GM21360 (cell line): ENCODE measurements at regions not wholly inside any gene's neighbourhood (a gene's known extent, or its start where the extent isn't known, plus 50 kb on each side); places are given as distances from the start of the nearest gene placed in this dataset.
"Not testable (repeated sequence)": the region's sequence is repeated elsewhere in the genome, so short reads cannot be mapped to it uniquely, and the experiment has no call there.

ENCODE experiments used
- ATAC-seq: cut with Tn5 transposase; IDR thresholded peaks from one replicate; pipeline ENCODE4 v1.9.1; 2021; ENCODE audit warnings: mild to moderate bottlenecking, moderate library complexity; ENCODE audit not compliant: unreplicated experiment

DNA sequence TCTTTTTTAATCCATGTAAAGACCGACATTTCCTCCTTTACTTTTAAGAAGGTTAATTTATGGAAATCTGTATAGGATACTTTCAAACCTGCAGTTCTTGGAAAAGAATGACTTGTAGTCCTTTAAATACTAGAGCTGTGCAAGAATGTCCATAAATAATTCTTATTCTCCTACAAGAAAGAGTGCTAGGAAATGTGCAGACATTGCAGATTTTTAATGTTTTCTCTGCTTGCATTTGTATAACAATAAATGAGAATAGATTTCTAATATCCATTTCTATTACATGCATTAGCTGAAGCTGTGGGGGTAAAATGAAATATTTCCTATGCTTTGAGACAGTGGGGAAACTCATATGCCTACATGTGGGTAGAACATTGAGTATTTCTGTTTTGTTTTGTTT lies 607.2 kb upstream of the NOVA1 start:
- no peak for ATAC-seq

DNA sequence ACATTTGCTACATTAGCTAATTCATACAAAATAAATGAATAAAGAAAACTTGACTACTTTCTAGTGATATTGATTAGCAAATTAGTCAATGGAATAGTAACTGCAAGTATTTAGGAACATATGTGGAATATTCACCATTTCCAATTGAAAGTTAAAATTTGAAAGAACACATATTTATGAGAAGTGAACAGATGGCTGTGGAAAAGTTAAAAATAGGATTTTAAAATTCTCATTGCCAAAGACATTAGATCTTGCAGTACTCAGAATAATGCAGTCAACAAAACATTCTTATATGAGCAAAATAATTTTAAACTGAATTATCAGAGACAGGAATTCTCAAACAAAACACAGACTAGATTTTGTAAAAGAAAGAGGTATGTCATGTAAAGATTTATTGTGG lies 613.9 kb upstream of the NOVA1 start:
- ATAC-seq: no peak

DNA sequence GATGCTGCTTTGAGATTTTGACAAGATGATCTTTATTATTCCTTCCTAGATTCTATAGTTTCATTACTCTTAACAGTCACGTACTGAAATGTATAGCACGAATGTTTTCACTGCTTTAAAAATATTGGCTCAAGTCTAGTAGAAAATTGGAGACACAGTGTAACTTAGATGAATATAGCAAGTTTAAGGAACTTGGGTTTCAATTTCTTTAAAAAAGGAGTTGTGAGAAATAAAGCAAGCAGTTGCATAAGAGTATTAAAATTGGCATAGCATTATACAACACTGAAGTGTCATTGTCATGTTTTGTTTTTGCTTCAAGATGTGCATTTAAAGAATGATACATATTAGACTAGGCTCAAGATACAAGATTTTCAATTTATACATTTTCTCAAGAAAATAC lies 624.8 kb upstream of the NOVA1 start:
- no peak for ATAC-seq

- no peak for ATAC-seq
These were observed 626.1 kb upstream of the NOVA1 start for GRCh38 chr14:27223906-27224305.

GRCh38 chr14:27228053-27228452 lies 630.2 kb upstream of the NOVA1 start:
- ATAC-seq: no peak

DNA sequence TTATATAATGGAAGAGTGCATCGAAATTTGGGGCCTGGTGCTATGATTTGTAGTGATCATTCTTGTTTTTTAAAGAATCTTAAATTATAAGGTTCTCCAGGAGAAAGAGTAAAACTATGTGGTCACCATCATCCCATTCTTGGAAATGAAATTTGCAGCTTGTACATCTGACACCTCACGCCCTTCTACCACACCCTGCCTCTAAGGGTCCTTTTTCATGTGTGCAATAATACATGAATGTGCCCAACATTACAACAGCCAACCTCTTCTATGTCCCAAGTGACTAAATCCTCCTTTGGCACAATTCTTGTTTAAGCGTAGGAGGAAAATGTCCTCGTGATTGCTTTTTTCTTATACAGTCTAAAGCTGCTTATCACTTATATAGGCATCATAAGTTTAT lies 636.5 kb upstream of the NOVA1 start:
- no peak for ATAC-seq

DNA sequence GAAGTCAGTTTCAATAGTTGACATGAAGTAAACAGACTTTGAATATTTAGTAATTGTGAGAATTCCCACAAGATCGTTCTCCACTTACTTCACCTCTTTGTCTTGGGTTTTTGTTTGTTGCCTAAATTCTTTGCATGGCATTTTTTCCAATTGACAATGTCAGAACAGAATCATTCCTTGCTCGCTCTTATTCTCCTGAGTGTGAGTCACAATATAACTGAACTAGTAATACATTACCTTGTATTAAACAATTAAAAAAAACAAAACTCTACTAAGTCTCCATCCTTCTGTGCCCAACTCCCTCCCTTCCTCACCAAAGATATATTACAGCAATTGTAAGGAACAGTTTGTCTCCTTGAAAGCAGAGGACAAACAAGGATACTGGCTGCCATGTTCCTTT lies 638.8 kb upstream of the NOVA1 start:
- no peak for ATAC-seq

DNA sequence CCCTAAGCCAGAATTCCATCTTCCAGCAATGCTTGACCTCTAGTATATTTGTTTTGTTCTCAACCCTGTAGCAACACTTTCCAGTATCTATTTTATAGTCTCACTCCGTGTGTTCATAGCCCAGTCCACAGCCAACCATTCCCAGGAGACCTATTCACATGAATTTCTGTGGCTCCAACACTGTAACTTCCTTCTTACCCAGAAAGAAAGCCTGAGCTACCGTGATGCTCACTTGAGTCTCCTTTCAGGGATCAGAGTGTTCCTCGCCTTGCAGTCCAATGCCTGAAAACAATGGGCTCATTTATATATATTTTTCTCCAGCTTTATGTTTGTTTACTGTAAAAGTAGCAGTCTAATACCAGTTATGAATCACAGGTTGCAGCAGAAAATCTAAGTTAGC lies 645.0 kb upstream of the NOVA1 start:
- no peak for ATAC-seq

GRCh38 chr14:27243365-27243764 lies 645.5 kb upstream of the NOVA1 start:
- no peak for ATAC-seq

DNA sequence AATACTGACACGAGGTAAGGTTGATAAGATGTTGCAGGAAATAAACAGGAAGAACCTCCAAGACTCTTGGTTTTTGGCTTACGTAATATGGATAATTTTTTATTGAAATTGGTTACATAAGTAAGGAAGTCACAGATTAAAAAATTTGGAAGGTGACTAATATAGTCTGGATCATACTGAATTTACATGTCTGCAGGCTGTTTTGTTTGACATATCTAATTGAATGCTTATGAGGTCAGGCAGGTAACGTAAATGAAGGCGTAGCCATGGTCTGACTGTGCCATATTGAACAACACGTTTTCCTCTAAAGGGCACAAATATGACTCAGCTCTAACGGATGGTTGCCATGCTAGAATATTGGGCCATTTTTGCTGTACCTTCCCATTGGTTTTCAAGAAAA lies 648.1 kb upstream of the NOVA1 start:
- ATAC-seq: no peak

DNA sequence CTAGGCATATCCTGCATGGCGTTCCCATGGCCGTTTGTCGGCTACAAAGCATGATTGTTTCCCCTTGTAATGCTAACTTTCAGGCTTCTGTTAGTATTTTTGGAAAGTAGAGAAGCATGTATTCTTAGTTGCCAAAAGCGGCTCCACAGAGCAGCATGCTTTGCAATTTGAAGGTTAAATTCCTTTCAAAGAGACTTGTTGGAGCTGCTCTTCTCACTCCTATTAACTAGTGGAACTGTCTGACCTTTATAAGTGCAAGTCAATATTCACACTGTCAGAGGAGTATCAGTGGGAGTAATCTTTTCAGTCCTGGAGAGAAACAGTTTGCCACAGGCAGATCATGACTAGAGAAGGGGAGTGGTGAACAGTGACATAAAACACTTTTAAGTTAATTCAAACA lies 656.1 kb upstream of the NOVA1 start:
- no peak for ATAC-seq

- no peak for ATAC-seq
These were observed 659.0 kb upstream of the NOVA1 start for GRCh38 chr14:27256805-27257204.

DNA sequence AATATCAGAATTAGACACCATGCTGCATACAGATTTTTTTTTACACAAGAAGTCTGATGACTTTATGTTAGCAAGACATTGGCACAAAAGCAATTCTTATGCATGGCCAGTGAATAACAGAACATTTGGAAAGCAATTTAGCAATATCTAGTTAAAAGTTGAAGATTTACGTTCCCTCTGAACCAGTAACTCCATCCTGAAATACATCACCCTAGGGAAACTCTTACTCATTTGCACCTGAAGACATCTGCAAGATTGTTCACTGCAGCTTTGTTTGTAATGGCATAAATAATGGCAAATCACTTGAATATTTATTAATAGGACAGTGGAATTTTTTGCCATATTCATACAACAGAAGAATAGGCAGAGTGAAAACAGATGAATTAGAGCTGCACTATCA lies 670.0 kb upstream of the NOVA1 start:
- no peak for ATAC-seq

- ATAC-seq: no peak
These were observed 672.9 kb upstream of the NOVA1 start for GRCh38 chr14:27270716-27271115.

DNA sequence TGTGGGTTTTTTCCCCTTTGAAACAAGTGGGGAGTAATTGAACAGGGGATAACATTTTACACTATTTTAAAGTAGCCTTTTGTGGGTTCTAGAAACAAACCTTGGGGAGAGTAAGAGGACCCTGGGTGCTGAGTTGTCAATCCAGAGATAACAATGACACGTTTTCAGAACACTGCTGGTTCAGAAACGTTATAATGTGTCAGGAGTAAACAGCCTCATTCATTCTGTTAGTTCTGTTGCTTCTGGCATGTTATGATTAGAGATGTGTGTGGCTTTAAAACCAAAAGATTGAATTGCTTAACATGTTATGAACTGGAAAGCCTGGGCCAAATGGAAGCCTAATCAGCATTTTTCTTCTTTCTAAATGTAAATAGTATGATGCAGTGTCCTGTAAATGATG lies 680.5 kb upstream of the NOVA1 start:
- ATAC-seq: no peak

- ATAC-seq: no peak
These were observed 707.7 kb upstream of the NOVA1 start for GRCh38 chr14:27305441-27305945.

DNA sequence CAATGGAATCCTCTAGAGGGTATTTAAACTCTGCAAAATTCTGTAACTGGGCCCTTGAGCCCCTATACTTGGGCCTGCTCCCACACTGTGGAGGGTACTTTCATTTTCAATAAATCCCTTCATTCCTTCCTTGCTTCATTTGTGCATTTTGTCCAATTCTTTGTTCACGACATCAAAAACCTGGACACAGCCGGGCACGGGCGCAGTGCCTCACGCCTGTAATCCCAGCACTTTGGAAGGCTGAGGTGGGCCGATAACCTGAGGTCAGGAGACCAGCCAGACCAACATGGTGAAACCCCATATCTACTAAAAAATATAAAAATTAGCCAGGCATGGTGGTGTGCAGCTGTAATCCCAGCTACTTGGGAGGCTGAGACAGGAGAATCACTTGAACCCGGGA lies 714.9 kb upstream of the NOVA1 start:
- ATAC-seq: not testable (repeated sequence)

DNA sequence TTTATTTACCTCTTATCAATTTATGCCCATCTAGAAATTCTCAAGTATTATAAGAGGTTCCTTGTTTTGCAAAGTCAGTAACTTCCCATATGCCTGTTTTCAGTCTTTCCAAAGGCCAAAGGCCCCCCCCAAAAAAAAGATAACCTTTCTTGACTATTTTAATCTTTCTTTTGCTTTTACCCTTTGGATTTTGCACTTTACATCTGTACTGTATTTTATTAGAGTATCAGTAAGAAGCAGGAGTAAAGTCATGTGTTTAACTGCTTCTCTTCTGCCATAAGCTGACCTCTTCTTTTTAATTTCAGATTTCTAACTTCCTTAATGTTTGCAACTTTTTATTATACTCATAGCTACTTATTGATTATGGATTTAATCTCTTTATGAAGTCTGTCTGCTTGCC lies 716.4 kb upstream of the NOVA1 start:
- no peak for ATAC-seq

DNA sequence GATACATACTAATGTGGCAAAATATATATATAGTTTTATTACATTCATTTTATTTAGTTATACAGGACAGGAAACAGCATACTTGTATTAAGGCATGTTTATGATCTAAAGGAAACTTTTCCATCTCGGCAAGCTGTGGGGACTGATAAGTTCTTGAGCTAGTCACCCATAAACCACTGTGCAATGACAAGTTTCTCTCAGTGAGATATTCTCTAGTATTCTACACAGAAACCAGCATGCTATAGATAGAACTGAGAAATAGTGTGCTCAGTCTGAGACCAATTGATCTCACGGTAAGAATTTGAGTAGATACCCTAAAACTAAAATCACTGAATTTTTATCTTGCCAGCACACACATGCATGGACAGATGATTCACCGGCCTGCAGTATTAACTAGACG lies 717.6 kb upstream of the NOVA1 start:
- ATAC-seq: no peak

- no peak for ATAC-seq
These were observed 718.1 kb upstream of the NOVA1 start for GRCh38 chr14:27315947-27316346.

DNA sequence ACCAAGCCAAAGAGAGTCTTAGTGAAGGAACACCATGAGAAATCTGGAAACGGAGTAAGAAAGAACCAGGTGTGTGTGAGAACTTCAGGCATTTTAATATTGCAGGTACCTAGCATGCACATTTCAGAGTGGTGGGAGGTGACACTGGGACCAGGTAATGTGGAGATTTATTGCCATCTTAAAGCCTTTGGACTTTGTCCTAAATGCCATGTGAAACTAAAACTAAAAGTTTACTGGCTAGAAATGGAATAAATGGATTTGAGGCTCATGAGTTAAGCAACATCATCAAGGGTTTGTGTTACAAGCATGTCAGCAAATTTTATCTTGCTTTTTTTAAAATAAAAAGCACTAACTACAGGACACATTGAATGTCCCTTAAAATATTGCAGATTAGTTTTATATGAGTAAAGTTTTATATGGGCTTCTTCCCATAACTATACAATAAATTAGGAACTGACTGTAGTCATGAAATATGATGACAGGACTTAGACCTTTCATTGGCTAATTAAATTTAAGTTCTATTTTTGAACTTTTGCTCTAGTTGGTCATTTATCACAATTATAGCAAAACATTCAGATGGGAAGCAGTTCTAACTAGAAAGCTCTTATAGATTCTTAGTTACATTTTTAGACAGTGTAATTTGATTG lies 721.1 kb upstream of the NOVA1 start:
- ATAC-seq: no peak

DNA sequence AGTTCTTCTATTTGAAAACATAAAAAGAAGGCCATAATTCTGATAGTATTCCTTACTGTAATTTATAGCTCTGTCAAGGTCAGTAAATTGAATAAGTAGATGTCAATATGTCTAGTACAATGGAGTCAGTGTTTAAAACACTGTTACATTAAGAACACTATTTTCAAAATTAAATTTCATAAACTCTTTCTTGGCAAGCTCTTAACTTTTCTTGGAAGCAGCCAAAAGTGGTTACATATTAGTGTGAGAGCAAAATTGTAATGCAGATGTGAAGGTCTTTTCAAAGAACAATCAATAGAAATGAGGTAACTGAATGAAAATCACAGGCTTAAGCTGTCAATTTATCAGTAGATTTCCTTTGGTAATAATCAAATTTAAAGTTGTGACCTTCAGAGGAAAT lies 722.4 kb upstream of the NOVA1 start:
- ATAC-seq: no peak

GRCh38 chr14:27327095-27327494 lies 729.3 kb upstream of the NOVA1 start:
- no peak for ATAC-seq
